ENCODE measurements at regions not wholly inside any gene's neighbourhood (a gene's known extent, or its start where the extent isn't known, plus 50 kb on each side); places are given as distances from the start of the nearest gene placed in this dataset.

GRCh38 chr14:83830316-83830715 lies 1699.6 kb upstream of the FLRT2 start (continued):
- TF ChIP-seq ZNF425 (CRISPR knock-in tag; conservative IDR thresholded peaks at IDR 0.05), result no peak
- no peak for TF ChIP-seq ZNF671 (CRISPR knock-in tag; IDR thresholded peaks at IDR 0.05)
- no peak for TF ChIP-seq ZNF416 (CRISPR knock-in tag; IDR thresholded peaks at IDR 0.05)
- no peak for TF ChIP-seq NFATC4 (CRISPR knock-in tag; IDR thresholded peaks at IDR 0.05)
- TF ChIP-seq, protein P1, sequence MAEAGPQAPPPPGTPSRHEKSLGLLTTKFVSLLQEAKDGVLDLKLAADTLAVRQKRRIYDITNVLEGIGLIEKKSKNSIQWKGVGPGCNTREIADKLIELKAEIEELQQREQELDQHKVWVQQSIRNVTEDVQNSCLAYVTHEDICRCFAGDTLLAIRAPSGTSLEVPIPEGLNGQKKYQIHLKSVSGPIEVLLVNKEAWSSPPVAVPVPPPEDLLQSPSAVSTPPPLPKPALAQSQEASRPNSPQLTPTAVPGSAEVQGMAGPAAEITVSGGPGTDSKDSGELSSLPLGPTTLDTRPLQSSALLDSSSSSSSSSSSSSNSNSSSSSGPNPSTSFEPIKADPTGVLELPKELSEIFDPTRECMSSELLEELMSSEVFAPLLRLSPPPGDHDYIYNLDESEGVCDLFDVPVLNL (CRISPR knock-in tag; IDR thresholded peaks at IDR 0.05; ENCODE audit: borderline replicate concordance, low read depth), result no peak
- TF ChIP-seq RORB (CRISPR knock-in tag; IDR thresholded peaks at IDR 0.05), result no peak
- TF ChIP-seq PRRX2 (CRISPR knock-in tag; IDR thresholded peaks at IDR 0.05), result no peak

GRCh38 chr14:83838226-83838625 lies 1691.7 kb upstream of the FLRT2 start:
- CTCF ChIA-PET, result no interaction called here
- POLR2A ChIA-PET, result no interaction called here
- no peak for DNase-seq (ENCODE audit: low spot score)
- Mint-ChIP-seq H3K9me3 (no peaks in the 10 kb centered on the region), H3K4me1 (peaks cover 31% of the 10 kb centered on the region), H3K27ac (no peak overlapping the region), H3K36me3 (no peaks in the 10 kb centered on the region), H3K4me3 (no peak overlapping the region), H3K27me3 (ENCODE audit: low read depth) (no peaks in the 10 kb centered on the region)
- no peak for TF ChIP-seq E2F5 (CRISPR knock-in tag; IDR thresholded peaks at IDR 0.05)
- no peak for ATAC-seq

DNA sequence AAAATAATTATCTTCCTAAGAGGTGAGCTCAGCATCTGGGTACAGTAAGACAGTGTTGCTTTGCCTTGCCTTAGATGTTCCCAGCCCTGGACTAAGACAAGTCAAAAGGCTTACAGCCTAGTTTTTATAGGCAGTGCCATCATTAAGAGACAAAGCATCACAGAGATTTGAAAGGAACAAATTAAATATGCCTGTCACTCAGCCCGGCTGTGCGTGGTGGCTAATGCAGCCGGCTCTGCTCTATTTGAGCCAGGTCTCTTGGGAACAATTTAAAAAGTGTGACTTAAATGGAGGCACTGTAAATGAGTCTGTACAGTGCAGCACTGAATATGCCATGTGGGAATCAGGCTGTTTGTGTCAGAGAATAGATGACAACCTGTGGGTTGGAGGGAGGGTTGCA lies 1687.4 kb upstream of the FLRT2 start:
- Mint-ChIP-seq H3K4me3 (no peak overlapping the region), H3K4me1 (peaks cover 22% of the 10 kb centered on the region), H3K27me3 (ENCODE audit: low read depth) (no peaks in the 10 kb centered on the region), H3K27ac (no peak overlapping the region), H3K9me3 (no peaks in the 10 kb centered on the region), H3K36me3 (no peaks in the 10 kb centered on the region)
- POLR2A ChIA-PET, result no interaction called here
- no peak for DNase-seq (ENCODE audit: low spot score)
- CTCF ChIA-PET, result no interaction called here
- no peak for ATAC-seq
- no peak for TF ChIP-seq IRF2 (CRISPR knock-in tag; IDR thresholded peaks at IDR 0.05; ENCODE audit: borderline replicate concordance, low read depth)
- no peak for TF ChIP-seq TP53 (CRISPR knock-in tag; IDR thresholded peaks at IDR 0.05)
- no peak for TF ChIP-seq JAZF1 (CRISPR knock-in tag; IDR thresholded peaks at IDR 0.05)
- TF ChIP-seq, protein P2, sequence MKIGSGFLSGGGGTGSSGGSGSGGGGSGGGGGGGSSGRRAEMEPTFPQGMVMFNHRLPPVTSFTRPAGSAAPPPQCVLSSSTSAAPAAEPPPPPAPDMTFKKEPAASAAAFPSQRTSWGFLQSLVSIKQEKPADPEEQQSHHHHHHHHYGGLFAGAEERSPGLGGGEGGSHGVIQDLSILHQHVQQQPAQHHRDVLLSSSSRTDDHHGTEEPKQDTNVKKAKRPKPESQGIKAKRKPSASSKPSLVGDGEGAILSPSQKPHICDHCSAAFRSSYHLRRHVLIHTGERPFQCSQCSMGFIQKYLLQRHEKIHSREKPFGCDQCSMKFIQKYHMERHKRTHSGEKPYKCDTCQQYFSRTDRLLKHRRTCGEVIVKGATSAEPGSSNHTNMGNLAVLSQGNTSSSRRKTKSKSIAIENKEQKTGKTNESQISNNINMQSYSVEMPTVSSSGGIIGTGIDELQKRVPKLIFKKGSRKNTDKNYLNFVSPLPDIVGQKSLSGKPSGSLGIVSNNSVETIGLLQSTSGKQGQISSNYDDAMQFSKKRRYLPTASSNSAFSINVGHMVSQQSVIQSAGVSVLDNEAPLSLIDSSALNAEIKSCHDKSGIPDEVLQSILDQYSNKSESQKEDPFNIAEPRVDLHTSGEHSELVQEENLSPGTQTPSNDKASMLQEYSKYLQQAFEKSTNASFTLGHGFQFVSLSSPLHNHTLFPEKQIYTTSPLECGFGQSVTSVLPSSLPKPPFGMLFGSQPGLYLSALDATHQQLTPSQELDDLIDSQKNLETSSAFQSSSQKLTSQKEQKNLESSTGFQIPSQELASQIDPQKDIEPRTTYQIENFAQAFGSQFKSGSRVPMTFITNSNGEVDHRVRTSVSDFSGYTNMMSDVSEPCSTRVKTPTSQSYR (CRISPR knock-in tag; IDR thresholded peaks at IDR 0.05), result no peak
- TF ChIP-seq ZNF416 (CRISPR knock-in tag; IDR thresholded peaks at IDR 0.05), result no peak
- no peak for TF ChIP-seq NFYB (CRISPR knock-in tag; conservative IDR thresholded peaks at IDR 0.05; ENCODE audit: low read depth)
- TF ChIP-seq, protein P3, sequence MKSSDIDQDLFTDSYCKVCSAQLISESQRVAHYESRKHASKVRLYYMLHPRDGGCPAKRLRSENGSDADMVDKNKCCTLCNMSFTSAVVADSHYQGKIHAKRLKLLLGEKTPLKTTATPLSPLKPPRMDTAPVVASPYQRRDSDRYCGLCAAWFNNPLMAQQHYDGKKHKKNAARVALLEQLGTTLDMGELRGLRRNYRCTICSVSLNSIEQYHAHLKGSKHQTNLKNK (CRISPR knock-in tag; IDR thresholded peaks at IDR 0.05), result no peak
- TF ChIP-seq ATF1 (CRISPR knock-in tag; IDR thresholded peaks at IDR 0.05), result no peak
- TF ChIP-seq, protein P4, sequence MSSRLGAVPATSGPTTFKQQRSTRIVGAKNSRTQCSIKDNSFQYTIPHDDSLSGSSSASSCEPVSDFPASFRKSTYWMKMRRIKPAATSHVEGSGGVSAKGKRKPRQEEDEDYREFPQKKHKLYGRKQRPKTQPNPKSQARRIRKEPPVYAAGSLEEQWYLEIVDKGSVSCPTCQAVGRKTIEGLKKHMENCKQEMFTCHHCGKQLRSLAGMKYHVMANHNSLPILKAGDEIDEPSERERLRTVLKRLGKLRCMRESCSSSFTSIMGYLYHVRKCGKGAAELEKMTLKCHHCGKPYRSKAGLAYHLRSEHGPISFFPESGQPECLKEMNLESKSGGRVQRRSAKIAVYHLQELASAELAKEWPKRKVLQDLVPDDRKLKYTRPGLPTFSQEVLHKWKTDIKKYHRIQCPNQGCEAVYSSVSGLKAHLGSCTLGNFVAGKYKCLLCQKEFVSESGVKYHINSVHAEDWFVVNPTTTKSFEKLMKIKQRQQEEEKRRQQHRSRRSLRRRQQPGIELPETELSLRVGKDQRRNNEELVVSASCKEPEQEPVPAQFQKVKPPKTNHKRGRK (CRISPR knock-in tag; IDR thresholded peaks at IDR 0.05; ENCODE audit: borderline replicate concordance), result no peak
- no peak for TF ChIP-seq NR2C2 (CRISPR knock-in tag; IDR thresholded peaks at IDR 0.05)
- TF ChIP-seq HMGXB4 (CRISPR knock-in tag; IDR thresholded peaks at IDR 0.05), result no peak
- no peak for TF ChIP-seq EMX1 (CRISPR knock-in tag; IDR thresholded peaks at IDR 0.05)
- no peak for TF ChIP-seq RELA (CRISPR knock-in tag; IDR thresholded peaks at IDR 0.05; ENCODE audit: borderline replicate concordance)
- no peak for TF ChIP-seq GTF2I (CRISPR knock-in tag; conservative IDR thresholded peaks at IDR 0.05)

All from WTC11 (cell line).